Nephron progenitor cell (in vitro differentiated cells): ENCODE measurements at regions not wholly inside any gene's neighbourhood (a gene's known extent, or its start where the extent isn't known, plus 50 kb on each side); places are given as distances from the start of the nearest gene placed in this dataset.

ENCODE experiments used
- DNase-seq: peaks from one replicate; pipeline ENCODE4 v3.0.0; 2021
- H3K27ac Mint-ChIP-seq: 2 replicates; pipeline ENCODE4 v1.8.0; 2021; ENCODE audit warnings: mild to moderate bottlenecking, moderate library complexity, mixed read lengths
- H3K27me3 Mint-ChIP-seq: 2 replicates; pipeline ENCODE4 v1.8.0; 2021; ENCODE audit warnings: mild to moderate bottlenecking, low read depth, mixed read lengths; ENCODE audit not compliant: poor library complexity
- H3K36me3 Mint-ChIP-seq: 2 replicates; pipeline ENCODE4 v1.8.0; 2021; ENCODE audit warnings: low read depth, mixed read lengths
- H3K4me1 Mint-ChIP-seq: 2 replicates; pipeline ENCODE4 v1.8.0; 2021; ENCODE audit warnings: mixed read lengths
- H3K4me3 Mint-ChIP-seq: 2 replicates; pipeline ENCODE4 v1.8.0; 2021; ENCODE audit warnings: mild to moderate bottlenecking, moderate library complexity, mixed read lengths
- H3K9me3 Mint-ChIP-seq: 2 replicates; pipeline ENCODE4 v1.8.0; 2021; ENCODE audit warnings: mild to moderate bottlenecking, moderate library complexity, mixed read lengths
- TF ChIP-seq, protein P1 (sequence below): fragments of 200-600 bp; sonication (generic); IDR thresholded peaks from 2 replicates; pipeline ENCODE4 v1.5.0; 2021; ENCODE audit warnings: antibody characterized with exemption

DNA sequence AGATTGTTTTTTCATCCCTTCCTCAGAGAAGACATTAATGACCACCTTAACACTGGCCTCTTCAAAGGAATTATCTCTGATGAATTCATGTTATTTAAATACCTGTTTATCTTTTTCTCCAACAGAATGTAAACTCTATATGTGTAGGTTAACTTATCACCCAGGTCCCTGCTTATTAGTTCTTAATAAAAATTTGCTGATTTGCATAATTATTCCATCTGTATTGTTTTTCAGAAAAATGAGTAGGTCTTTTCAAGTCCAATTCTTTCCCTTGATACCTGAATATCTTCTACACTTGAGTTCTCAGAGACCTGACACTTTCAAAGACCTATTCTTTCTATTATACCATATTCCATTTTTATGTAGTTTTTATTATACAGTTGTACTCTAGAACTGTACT lies 886.7 kb upstream of the TMPRSS15 start:
- TF ChIP-seq, protein P1, sequence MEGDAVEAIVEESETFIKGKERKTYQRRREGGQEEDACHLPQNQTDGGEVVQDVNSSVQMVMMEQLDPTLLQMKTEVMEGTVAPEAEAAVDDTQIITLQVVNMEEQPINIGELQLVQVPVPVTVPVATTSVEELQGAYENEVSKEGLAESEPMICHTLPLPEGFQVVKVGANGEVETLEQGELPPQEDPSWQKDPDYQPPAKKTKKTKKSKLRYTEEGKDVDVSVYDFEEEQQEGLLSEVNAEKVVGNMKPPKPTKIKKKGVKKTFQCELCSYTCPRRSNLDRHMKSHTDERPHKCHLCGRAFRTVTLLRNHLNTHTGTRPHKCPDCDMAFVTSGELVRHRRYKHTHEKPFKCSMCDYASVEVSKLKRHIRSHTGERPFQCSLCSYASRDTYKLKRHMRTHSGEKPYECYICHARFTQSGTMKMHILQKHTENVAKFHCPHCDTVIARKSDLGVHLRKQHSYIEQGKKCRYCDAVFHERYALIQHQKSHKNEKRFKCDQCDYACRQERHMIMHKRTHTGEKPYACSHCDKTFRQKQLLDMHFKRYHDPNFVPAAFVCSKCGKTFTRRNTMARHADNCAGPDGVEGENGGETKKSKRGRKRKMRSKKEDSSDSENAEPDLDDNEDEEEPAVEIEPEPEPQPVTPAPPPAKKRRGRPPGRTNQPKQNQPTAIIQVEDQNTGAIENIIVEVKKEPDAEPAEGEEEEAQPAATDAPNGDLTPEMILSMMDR = no peak
- peaks cover 12% of the 10 kb centered on the region for H3K4me1 Mint-ChIP-seq
- DNase-seq = no peak
- H3K9me3 Mint-ChIP-seq = peaks cover 12% of the 10 kb centered on the region
- H3K36me3 Mint-ChIP-seq = no peaks in the 10 kb centered on the region
- no peaks in the 10 kb centered on the region for H3K27me3 Mint-ChIP-seq
- H3K4me3 Mint-ChIP-seq = no peak overlapping the region
- H3K27ac Mint-ChIP-seq = no peak overlapping the region

DNA sequence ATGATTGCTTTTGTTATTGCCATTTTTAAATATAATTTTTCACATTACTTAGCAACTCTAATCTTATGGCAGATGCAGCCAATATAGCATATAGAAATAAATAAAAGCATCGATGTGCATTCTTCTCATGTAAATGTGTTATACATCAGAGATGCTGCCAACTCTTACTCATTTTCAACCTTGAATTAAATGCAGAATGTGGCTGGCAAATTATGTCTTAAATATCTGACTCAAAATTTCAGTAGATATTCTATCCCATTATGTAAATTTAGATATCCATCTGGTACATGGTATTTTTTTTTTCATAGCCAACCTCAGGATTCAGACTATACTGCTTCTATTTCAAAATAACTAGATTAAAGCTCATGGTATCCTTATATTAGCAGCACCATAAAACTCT lies 916.7 kb upstream of the TMPRSS15 start:
- Mint-ChIP-seq H3K27ac (no peak overlapping the region), H3K4me1 (no peaks in the 10 kb centered on the region), H3K27me3 (no peaks in the 10 kb centered on the region), H3K4me3 (no peak overlapping the region), H3K9me3 (peaks cover 8% of the 10 kb centered on the region), H3K36me3 (no peaks in the 10 kb centered on the region)
- TF ChIP-seq, protein P1 = no peak
- no peak for DNase-seq

DNA sequence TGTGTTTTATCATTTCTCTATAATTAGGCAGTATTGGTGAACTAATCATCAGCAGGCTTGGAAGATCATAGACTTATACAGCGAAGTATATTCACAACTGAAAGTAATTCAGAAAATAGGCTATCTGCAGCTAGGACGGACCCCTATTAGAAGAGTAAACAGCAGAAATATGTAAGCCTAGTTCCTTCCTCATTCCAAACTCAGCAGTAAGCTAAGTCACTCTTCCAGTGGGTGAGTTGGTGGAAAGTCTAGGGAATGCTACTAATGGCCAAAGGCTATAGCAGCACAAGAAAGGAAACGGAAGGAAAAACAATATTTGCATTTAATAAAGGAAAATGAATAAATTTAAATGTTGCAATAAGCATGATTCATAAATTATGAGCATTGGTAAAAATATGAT lies 918.1 kb upstream of the TMPRSS15 start:
- no peak overlapping the region for H3K4me3 Mint-ChIP-seq
- no peaks in the 10 kb centered on the region for H3K9me3 Mint-ChIP-seq
- no peaks in the 10 kb centered on the region for H3K36me3 Mint-ChIP-seq
- H3K27ac Mint-ChIP-seq = no peak overlapping the region
- H3K27me3 Mint-ChIP-seq = no peaks in the 10 kb centered on the region
- TF ChIP-seq, protein P1 = no peak
- no peaks in the 10 kb centered on the region for H3K4me1 Mint-ChIP-seq
- no peak for DNase-seq

DNA sequence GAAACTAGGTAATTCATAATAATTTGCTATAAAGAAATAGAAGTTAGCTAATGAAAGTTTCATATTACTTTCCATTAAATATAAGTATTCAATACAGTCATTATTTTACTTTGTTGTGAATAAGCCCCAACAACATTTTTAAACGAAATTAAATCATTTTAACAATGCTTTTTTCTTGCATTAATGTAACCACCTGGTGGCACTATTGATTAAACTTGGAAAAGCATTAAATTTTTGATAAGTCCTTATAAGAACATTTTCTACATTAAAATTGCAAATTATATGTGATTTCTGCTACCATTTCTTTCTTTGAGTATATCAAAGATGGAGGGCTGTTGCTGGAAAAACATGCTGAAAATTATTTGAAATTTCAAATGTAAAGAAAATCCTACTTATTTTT lies 918.8 kb upstream of the TMPRSS15 start:
- no peak overlapping the region for H3K4me3 Mint-ChIP-seq
- H3K9me3 Mint-ChIP-seq = no peaks in the 10 kb centered on the region
- H3K27me3 Mint-ChIP-seq = no peaks in the 10 kb centered on the region
- no peaks in the 10 kb centered on the region for H3K36me3 Mint-ChIP-seq
- DNase-seq = no peak
- no peaks in the 10 kb centered on the region for H3K4me1 Mint-ChIP-seq
- TF ChIP-seq, protein P1 = no peak
- no peak overlapping the region for H3K27ac Mint-ChIP-seq

DNA sequence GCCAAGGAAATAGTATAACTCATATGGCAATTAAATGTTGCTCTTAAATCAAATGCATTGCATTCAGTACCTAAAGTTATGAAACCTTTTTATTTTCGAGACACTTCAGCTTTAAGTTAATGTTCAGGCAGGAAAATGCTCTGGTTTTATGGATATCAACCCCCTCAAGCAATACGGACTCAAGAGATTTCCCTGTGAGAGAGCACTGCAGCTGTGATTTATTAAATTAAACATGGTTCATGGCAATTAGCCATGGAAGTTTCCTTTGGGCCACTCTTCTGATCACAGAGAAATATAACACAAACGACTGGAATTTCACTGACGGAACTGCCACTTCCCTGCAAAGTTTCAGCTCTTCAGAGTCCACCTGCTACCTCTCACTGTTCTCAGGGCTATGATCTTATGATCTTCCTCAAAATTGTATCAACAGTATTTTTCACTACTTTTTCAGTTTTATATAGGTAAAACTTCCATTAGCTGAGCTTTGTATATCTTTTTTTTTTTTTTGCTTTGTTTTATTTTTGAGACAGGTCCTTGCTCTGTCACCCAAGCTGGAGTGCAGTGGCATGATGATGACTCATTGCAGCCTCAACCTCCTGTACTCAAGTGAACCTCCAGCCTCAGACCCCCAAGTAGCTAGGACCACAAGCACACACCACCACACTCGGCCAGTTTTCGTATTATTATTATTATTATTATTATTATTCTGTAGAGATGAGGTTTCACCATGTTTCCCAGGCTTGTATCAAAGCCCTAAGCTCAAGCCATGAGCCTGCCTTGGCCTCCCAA lies 923.1 kb upstream of the TMPRSS15 start:
- Mint-ChIP-seq H3K36me3 (peaks cover 3% of the 10 kb centered on the region), H3K27ac (no peak overlapping the region), H3K9me3 (peaks cover 3% of the 10 kb centered on the region)

More for the DNA sequence above, 923.1 kb upstream of the TMPRSS15 start:
- Mint-ChIP-seq H3K27me3 (no peaks in the 10 kb centered on the region), H3K4me3 (no peak overlapping the region), H3K4me1 (no peaks in the 10 kb centered on the region)
- TF ChIP-seq, protein P1 = no peak
- DNase-seq = no peak
